Large intestine (tissue), 3 donors: ENCODE measurements at regions not wholly inside any gene's neighbourhood (a gene's known extent, or its start where the extent isn't known, plus 50 kb on each side); places are given as distances from the start of the nearest gene placed in this dataset.

Experiments
- DNase-seq, 2 donors: peaks; one replicate each; pipeline versions ENCODE4 v3.0.0 to v3.0.0-alpha.2; 2013
- H3K27ac ChIP-seq: one replicate; pipeline ENCODE4 v1.5.1; 2013; ENCODE audit warnings: low read length
- H3K27me3 ChIP-seq: 2 replicates; pipeline ENCODE4 v1.6.1; 2013; ENCODE audit warnings: low read length; ENCODE audit not compliant: control insufficient read depth, insufficient read depth
- H3K36me3 ChIP-seq: 2 replicates; pipeline ENCODE4 v1.6.1; 2013; ENCODE audit warnings: low read length; ENCODE audit not compliant: control insufficient read depth, insufficient read depth
- H3K4me1 ChIP-seq: one replicate; pipeline ENCODE4 v1.6.1; 2013; ENCODE audit warnings: low read length; ENCODE audit not compliant: control insufficient read depth, insufficient read depth
- H3K4me3 ChIP-seq: one replicate; pipeline ENCODE4 v1.5.1; 2013; ENCODE audit warnings: low read length
- H3K9me3 ChIP-seq: one replicate; pipeline ENCODE4 v1.6.1; 2013; ENCODE audit warnings: mild to moderate bottlenecking, low read depth, low read length, moderate library complexity; ENCODE audit not compliant: control insufficient read depth
- WGBS: methylation state at CpG from one replicate; pipeline ENCODE4 v1.1.5; 2013; ENCODE audit warnings: low lambda C conversion rate; ENCODE audit not compliant: insufficient coverage; 5-methylcytosine and 5-hydroxymethylcytosine counted together

GRCh38 chr15:39332846-39333245 is 248.0 kb upstream of the THBS1 start:
- H3K27me3 ChIP-seq: no peaks in the 10 kb centered on the region
- H3K27ac ChIP-seq: no peak overlapping the region
- H3K36me3 ChIP-seq: no peaks in the 10 kb centered on the region
- WGBS: no CpG with 5 or more reads among the region's 5 CpGs
- no peaks in the 10 kb centered on the region for H3K4me1 ChIP-seq
- no peak for DNase-seq
- no peak overlapping the region for H3K4me3 ChIP-seq
- no peaks in the 10 kb centered on the region for H3K9me3 ChIP-seq

GRCh38 chr15:39333393-39333792 is 247.5 kb upstream of the THBS1 start:
- Histone ChIP-seq H3K4me3 (no peak overlapping the region), H3K36me3 (no peaks in the 10 kb centered on the region), H3K4me1 (no peaks in the 10 kb centered on the region), H3K27me3 (no peaks in the 10 kb centered on the region), H3K27ac (no peak overlapping the region), H3K9me3 (no peaks in the 10 kb centered on the region)
- DNase-seq: no peak
- 100% methylated on average over 1 of the region's 3 CpGs for WGBS

DNA sequence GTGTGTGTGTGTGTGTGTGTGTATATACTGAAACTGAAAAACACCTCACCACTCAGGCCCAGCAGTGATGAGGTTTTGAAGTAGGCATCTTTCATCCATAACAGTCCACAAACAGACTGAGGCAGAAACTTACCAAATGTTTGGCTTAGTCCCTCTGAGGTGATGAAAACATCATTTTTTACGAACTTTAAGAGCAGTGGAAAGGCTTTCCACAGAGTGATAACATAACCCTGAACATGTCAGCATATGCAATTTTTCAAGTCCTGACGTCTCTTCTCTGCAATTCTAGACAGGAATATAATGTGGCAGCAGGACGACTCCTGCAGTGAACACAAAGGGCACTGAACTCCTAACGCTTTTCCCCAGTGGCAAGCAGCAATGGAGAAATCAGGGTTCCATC is 247.0 kb upstream of the THBS1 start:
- WGBS: 86% methylated on average over 2 of the region's 4 CpGs
- H3K27me3 ChIP-seq: no peaks in the 10 kb centered on the region
- no peaks in the 10 kb centered on the region for H3K4me1 ChIP-seq
- no peak overlapping the region for H3K27ac ChIP-seq
- no peaks in the 10 kb centered on the region for H3K9me3 ChIP-seq
- H3K4me3 ChIP-seq: no peak overlapping the region
- DNase-seq: no peak
- no peaks in the 10 kb centered on the region for H3K36me3 ChIP-seq

- Histone ChIP-seq H3K36me3 (no peaks in the 10 kb centered on the region), H3K4me3 (no peak overlapping the region), H3K27me3 (no peaks in the 10 kb centered on the region), H3K9me3 (no peaks in the 10 kb centered on the region), H3K27ac (no peak overlapping the region), H3K4me1 (no peaks in the 10 kb centered on the region)
- WGBS: 71% methylated on average over 5 of the region's 5 CpGs
- DNase-seq: no peak
These were observed 244.0 kb upstream of the THBS1 start for GRCh38 chr15:39336926-39337325.

DNA sequence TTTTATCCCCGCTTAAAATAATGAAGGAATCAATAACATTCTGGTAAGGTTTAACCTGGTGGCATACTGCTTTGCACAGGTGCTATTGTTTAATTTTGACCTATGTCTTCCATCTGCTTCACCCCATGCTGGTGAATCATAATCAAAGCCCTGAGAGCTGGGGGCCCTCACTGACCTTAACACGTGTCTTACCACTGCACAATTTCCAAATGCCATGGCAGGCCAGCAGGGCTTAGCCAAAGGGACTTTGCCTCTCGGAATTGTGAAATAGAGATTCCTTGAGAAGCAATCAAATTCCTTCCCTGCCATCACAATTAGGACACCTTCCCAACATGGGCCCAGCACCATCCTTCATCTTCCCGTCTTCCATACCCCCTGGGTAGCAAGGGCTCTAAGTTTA is 242.6 kb upstream of the THBS1 start:
- Histone ChIP-seq H3K27me3 (no peaks in the 10 kb centered on the region), H3K9me3 (no peaks in the 10 kb centered on the region), H3K27ac (no peak overlapping the region), H3K4me1 (no peaks in the 10 kb centered on the region), H3K4me3 (no peak overlapping the region), H3K36me3 (no peaks in the 10 kb centered on the region)
- peak; percentile 24 to 31 for DNase-seq
- 100% methylated on average over 1 of the region's 4 CpGs for WGBS

- WGBS: 70% methylated on average over 4 of the region's 13 CpGs
- no peaks in the 10 kb centered on the region for H3K27me3 ChIP-seq
- H3K27ac ChIP-seq: no peak overlapping the region
- H3K36me3 ChIP-seq: no peaks in the 10 kb centered on the region
- no peak overlapping the region for H3K4me3 ChIP-seq
- no peaks in the 10 kb centered on the region for H3K9me3 ChIP-seq
- no peak for DNase-seq
- no peaks in the 10 kb centered on the region for H3K4me1 ChIP-seq
These were observed 239.8 kb upstream of the THBS1 start for GRCh38 chr15:39340903-39341645.

DNA sequence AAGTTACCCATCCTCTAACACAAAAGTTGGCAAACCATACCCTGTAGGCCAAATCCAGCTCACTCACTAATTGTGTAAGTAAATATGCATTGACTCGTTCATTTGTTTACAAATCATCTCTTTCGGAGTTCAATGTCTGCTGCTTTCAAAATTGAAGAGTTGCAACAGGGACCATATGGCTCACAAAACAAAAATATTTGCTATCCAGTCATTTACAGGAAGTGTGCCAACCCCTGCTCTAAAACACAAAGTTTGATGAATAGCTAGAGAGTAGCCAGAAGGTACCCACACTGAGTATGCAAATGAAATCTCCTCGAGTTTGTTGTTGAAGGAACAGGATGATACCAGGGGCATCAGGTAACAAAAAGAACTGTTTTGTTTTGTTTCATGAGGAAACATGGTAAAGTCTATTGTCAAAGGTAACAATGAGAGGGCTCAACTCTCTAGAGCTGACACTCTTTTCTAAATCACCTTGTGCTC is 236.2 kb upstream of the THBS1 start:
- H3K4me1 ChIP-seq: no peaks in the 10 kb centered on the region
- no peak for DNase-seq
- WGBS: 60% methylated on average over 1 of the region's 3 CpGs
- H3K36me3 ChIP-seq: no peaks in the 10 kb centered on the region
- H3K27ac ChIP-seq: no peak overlapping the region
- no peaks in the 10 kb centered on the region for H3K9me3 ChIP-seq
- H3K27me3 ChIP-seq: no peaks in the 10 kb centered on the region
- no peak overlapping the region for H3K4me3 ChIP-seq

DNA sequence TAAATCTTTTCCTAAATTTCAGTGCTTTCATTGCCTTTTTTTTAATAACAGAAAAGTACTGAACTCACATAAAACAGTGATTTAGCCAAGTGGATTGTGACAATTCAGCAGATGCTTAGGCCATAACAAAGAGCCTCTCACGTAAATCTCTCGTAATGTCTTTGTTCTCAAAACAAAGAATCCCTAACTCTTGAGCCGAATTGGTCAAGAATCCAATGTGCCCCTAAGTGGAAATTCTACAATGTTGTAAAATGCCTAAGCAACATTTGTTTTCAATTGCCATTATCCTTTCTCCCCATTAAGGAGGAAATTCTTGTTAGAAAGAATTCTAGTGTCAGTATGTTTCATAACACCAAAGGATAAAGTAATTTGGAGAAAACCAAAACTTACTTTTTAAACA is 235.7 kb upstream of the THBS1 start:
- H3K4me3 ChIP-seq: no peak overlapping the region
- no peak for DNase-seq
- whole genome bisulfite sequencing: no CpG with 5 or more reads among the region's 3 CpGs
- no peaks in the 10 kb centered on the region for H3K27me3 ChIP-seq
- no peaks in the 10 kb centered on the region for H3K4me1 ChIP-seq
- H3K36me3 ChIP-seq: no peaks in the 10 kb centered on the region
- H3K27ac ChIP-seq: no peak overlapping the region
- no peaks in the 10 kb centered on the region for H3K9me3 ChIP-seq

DNA sequence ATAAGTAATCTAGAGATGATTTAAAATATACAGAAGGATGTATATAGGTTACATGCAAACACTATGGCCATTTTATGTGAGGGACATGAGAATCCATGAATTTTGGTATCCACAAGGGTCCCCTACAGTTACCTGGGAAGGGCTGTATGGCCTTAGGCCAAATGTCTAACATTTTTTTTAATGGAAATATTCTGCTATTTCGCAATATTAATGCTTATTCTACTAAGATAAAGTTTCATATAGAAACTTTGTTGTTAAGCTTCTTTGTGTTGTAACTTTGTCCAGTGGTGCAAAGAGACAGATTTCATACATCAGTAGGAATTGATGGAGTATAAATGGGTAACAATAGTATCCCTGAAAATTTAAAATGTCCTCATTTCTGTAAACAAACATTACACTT is 233.4 kb upstream of the THBS1 start:
- WGBS: 100% methylated on average over 1 of the region's 1 CpG
- DNase-seq: no peak
- H3K27ac ChIP-seq: no peak overlapping the region

GRCh38 chr15:39350785-39351184 is 230.1 kb upstream of the THBS1 start:
- no CpG with 5 or more reads among the region's 4 CpGs for WGBS

More for the DNA sequence above, 233.4 kb upstream of the THBS1 start:
- Histone ChIP-seq H3K27me3 (no peaks in the 10 kb centered on the region), H3K4me3 (no peak overlapping the region), H3K36me3 (no peaks in the 10 kb centered on the region), H3K9me3 (no peaks in the 10 kb centered on the region), H3K4me1 (no peaks in the 10 kb centered on the region)

DNA sequence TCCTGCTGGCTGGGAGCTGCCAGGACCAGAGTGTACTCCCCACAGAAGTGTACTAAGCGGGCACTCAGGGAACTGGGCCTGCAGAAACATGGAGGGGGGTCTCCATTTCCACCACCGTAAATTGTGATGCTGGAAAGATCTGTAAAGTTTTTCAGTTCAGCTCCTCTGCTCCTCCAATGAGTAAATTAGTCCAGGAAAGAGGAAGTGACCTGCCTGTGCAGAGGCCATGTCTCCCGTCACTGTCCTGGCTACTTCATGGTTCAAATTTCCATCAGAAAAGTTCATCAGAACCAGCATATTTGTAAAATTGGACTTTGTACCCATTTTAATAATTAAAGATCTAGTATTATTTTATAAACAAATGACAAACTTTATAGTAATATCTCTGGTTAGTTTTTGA is 226.7 kb upstream of the THBS1 start:
- no peaks in the 10 kb centered on the region for H3K36me3 ChIP-seq
- no peak for DNase-seq
- H3K9me3 ChIP-seq: no peaks in the 10 kb centered on the region
- no peak overlapping the region for H3K27ac ChIP-seq
- no peaks in the 10 kb centered on the region for H3K27me3 ChIP-seq
- no peak overlapping the region for H3K4me3 ChIP-seq
- peaks cover 13% of the 10 kb centered on the region for H3K4me1 ChIP-seq
- 100% methylated on average over 1 of the region's 3 CpGs for WGBS

More at GRCh38 chr15:39350785-39351184, 230.1 kb upstream of the THBS1 start:
- H3K9me3 ChIP-seq: no peaks in the 10 kb centered on the region
- H3K4me1 ChIP-seq: no peaks in the 10 kb centered on the region
- DNase-seq: no peak
- H3K36me3 ChIP-seq: no peaks in the 10 kb centered on the region
- no peak overlapping the region for H3K27ac ChIP-seq
- H3K4me3 ChIP-seq: no peak overlapping the region
- H3K27me3 ChIP-seq: no peaks in the 10 kb centered on the region
